ENCODE measurements at regions not wholly inside any gene's neighbourhood (a gene's known extent, or its start where the extent isn't known, plus 50 kb on each side); places are given as distances from the start of the nearest gene placed in this dataset.

DNA sequence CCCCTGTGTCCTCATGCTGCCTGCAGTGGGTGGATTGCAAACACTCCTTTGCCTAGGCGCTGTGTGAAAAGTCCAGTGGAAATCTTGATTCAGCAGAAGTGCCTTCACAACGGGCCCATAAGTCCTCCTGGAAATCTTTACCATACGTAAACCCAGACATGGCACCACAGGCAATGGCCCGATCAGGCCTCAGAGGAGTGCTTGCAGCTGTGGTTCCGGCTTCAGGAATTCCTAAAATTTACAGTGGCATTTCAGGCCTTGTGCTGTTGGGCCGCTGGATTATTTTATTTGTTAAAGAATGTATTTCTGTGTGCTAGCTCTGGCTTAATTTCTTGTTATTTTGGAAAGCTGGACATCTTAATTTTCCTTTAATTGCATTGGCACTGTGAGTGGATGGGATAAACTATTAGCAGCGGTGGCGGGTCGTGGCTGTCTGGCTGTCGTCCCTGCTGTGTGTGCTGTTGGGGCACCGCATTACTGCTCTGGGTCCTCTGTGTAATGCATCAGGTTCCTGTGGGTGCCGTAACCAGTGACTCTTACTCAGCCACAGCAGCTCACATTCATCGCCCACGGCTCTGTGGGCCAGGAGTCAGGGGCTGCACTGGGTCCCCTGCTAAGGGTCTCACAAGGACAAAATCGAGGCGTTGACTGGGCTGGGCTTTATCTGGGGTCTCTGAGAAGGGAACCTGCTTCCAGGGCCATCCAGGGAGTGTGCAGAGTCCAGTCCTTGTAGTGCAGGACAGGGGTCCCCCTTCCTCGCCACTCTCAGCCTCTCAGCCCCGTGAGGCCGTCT is 73.1 kb downstream of the RTP5 start:
- TF ChIP-seq, protein P1, sequence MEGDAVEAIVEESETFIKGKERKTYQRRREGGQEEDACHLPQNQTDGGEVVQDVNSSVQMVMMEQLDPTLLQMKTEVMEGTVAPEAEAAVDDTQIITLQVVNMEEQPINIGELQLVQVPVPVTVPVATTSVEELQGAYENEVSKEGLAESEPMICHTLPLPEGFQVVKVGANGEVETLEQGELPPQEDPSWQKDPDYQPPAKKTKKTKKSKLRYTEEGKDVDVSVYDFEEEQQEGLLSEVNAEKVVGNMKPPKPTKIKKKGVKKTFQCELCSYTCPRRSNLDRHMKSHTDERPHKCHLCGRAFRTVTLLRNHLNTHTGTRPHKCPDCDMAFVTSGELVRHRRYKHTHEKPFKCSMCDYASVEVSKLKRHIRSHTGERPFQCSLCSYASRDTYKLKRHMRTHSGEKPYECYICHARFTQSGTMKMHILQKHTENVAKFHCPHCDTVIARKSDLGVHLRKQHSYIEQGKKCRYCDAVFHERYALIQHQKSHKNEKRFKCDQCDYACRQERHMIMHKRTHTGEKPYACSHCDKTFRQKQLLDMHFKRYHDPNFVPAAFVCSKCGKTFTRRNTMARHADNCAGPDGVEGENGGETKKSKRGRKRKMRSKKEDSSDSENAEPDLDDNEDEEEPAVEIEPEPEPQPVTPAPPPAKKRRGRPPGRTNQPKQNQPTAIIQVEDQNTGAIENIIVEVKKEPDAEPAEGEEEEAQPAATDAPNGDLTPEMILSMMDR (IDR thresholded peaks at IDR 0.05): no peak
- no peak for TF ChIP-seq EP300 (IDR thresholded peaks at IDR 0.05)
